ENCODE measurements at regions not wholly inside any gene's neighbourhood (a gene's known extent, or its start where the extent isn't known, plus 50 kb on each side); places are given as distances from the start of the nearest gene placed in this dataset.

GRCh38 chr10:44779511-44779910 is 131.6 kb upstream of the TMEM72 start:
- Mint-ChIP-seq H3K9me3 (no peaks in the 10 kb centered on the region), H3K4me1 (ENCODE audit: low read depth) (no peaks in the 10 kb centered on the region), H3K4me3 (no peak overlapping the region), H3K36me3 (ENCODE audit: insufficient read depth) (no peaks in the 10 kb centered on the region), H3K27me3 (ENCODE audit: low read depth) (peaks cover 9% of the 10 kb centered on the region)
- ATAC-seq (no peak), DNase-seq (no peak)

- DNase-seq (no peak), ATAC-seq (no peak)
- Mint-ChIP-seq H3K9me3 (no peaks in the 10 kb centered on the region), H3K36me3 (ENCODE audit: insufficient read depth) (no peaks in the 10 kb centered on the region), H3K27me3 (ENCODE audit: low read depth) (peaks cover 9% of the 10 kb centered on the region), H3K4me1 (ENCODE audit: low read depth) (no peaks in the 10 kb centered on the region), H3K4me3 (no peak overlapping the region)
Measured at GRCh38 chr10:44780426-44780825, 130.7 kb upstream of the TMEM72 start.

GRCh38 chr10:44781131-44781530 is 130.0 kb upstream of the TMEM72 start:
- H3K9me3 Mint-ChIP-seq = no peaks in the 10 kb centered on the region
- ATAC-seq = no peak
- DNase-seq = no peak

DNA sequence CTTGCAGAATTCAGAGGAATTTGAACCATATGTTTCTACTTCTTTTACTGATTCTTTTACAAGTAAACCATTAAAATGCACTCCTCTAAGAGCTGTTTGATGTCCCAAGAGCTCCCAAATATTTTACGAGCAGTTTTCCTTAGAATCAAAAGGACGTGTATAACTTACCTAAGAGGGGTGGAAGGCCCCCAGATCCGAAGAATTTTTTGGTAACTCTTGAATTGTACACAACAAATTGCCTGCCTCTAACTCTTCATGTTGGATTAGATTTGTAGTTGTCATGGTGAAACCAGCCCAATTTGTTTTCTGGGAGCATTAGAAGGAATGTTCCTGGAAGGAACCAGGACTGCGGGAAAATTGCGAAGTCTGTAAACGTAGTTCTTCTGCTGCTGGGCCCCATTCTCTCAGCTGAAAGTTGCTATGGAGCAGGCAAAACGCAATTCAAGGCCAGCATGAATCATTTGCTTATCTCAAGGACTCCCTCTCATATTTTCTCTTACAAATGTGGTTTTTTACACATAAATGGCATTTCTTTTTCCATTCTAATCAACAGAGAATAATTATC is 124.8 kb upstream of the TMEM72 start:
- no peaks in the 10 kb centered on the region for H3K4me1 Mint-ChIP-seq (ENCODE audit: low read depth)
- no peaks in the 10 kb centered on the region for H3K36me3 Mint-ChIP-seq (ENCODE audit: insufficient read depth)
- peaks cover 4% of the 10 kb centered on the region for H3K27me3 Mint-ChIP-seq (ENCODE audit: low read depth)
- no peak for DNase-seq
- no peak overlapping the region for H3K4me3 Mint-ChIP-seq
- ATAC-seq = no peak
- no peaks in the 10 kb centered on the region for H3K9me3 Mint-ChIP-seq

More at GRCh38 chr10:44781131-44781530, 130.0 kb upstream of the TMEM72 start:
- Mint-ChIP-seq H3K27me3 (ENCODE audit: low read depth) (peaks cover 6% of the 10 kb centered on the region), H3K4me3 (no peak overlapping the region), H3K36me3 (ENCODE audit: insufficient read depth) (no peaks in the 10 kb centered on the region), H3K4me1 (ENCODE audit: low read depth) (no peaks in the 10 kb centered on the region)

- no peaks in the 10 kb centered on the region for H3K9me3 Mint-ChIP-seq
- no peak for ATAC-seq
- H3K36me3 Mint-ChIP-seq (ENCODE audit: insufficient read depth) = no peaks in the 10 kb centered on the region
- no peak overlapping the region for H3K4me3 Mint-ChIP-seq
- H3K27me3 Mint-ChIP-seq (ENCODE audit: low read depth) = peaks cover 4% of the 10 kb centered on the region
- no peaks in the 10 kb centered on the region for H3K4me1 Mint-ChIP-seq (ENCODE audit: low read depth)
- no peak for DNase-seq
Measured at GRCh38 chr10:44787480-44788075, 123.6 kb upstream of the TMEM72 start.

GRCh38 chr10:44788147-44789129 is 122.7 kb upstream of the TMEM72 start:
- H3K4me3 Mint-ChIP-seq = no peak overlapping the region
- no peaks in the 10 kb centered on the region for H3K4me1 Mint-ChIP-seq (ENCODE audit: low read depth)
- peaks cover 4% of the 10 kb centered on the region for H3K27me3 Mint-ChIP-seq (ENCODE audit: low read depth)
- no peaks in the 10 kb centered on the region for H3K9me3 Mint-ChIP-seq
- no peak for ATAC-seq
- H3K36me3 Mint-ChIP-seq (ENCODE audit: insufficient read depth) = no peaks in the 10 kb centered on the region
- DNase-seq = no peak

DNA sequence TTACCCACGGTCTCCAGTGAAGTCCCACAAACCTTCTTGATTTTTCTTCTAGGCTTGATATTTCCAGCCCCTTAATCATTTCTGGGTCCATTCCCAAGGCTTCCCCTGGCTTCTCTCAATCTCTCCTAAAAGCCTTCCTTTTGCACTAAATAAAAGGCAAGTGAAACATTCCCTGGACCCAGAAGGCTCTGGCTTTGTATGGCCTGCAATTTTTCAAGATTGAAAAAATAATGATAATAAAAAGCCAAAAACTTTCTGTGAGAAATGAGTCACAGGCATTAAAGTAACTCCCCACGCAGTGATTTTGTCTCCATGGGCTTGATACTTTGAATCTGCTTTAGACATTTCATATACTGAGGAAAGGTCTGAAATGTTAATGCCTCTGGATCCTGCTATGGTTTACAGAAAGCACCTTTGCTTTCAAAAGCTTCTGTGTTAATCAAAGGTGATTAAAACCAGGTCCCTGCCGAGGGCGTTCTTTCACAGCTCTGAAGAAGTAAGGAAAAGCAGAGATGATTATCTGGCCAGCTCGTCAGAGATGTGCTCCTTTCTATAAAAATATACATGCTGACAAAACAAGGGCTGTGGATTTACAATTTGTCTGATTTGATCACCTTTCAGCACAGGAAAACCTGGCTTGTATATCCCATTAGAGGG is 118.9 kb upstream of the TMEM72 start:
- Mint-ChIP-seq H3K4me3 (no peak overlapping the region), H3K27me3 (ENCODE audit: low read depth) (peaks cover 8% of the 10 kb centered on the region), H3K9me3 (no peaks in the 10 kb centered on the region), H3K4me1 (ENCODE audit: low read depth) (no peaks in the 10 kb centered on the region), H3K36me3 (ENCODE audit: insufficient read depth) (no peaks in the 10 kb centered on the region)
- ATAC-seq = no peak
- DNase-seq = no peak

GRCh38 chr10:44799966-44800365 is 111.2 kb upstream of the TMEM72 start:
- no peak for ATAC-seq
- H3K36me3 Mint-ChIP-seq (ENCODE audit: insufficient read depth) = no peaks in the 10 kb centered on the region
- no peaks in the 10 kb centered on the region for H3K4me1 Mint-ChIP-seq (ENCODE audit: low read depth)
- DNase-seq = no peak
- H3K27me3 Mint-ChIP-seq (ENCODE audit: low read depth) = peaks cover 12% of the 10 kb centered on the region
- H3K4me3 Mint-ChIP-seq = no peak overlapping the region
- no peaks in the 10 kb centered on the region for H3K9me3 Mint-ChIP-seq

DNA sequence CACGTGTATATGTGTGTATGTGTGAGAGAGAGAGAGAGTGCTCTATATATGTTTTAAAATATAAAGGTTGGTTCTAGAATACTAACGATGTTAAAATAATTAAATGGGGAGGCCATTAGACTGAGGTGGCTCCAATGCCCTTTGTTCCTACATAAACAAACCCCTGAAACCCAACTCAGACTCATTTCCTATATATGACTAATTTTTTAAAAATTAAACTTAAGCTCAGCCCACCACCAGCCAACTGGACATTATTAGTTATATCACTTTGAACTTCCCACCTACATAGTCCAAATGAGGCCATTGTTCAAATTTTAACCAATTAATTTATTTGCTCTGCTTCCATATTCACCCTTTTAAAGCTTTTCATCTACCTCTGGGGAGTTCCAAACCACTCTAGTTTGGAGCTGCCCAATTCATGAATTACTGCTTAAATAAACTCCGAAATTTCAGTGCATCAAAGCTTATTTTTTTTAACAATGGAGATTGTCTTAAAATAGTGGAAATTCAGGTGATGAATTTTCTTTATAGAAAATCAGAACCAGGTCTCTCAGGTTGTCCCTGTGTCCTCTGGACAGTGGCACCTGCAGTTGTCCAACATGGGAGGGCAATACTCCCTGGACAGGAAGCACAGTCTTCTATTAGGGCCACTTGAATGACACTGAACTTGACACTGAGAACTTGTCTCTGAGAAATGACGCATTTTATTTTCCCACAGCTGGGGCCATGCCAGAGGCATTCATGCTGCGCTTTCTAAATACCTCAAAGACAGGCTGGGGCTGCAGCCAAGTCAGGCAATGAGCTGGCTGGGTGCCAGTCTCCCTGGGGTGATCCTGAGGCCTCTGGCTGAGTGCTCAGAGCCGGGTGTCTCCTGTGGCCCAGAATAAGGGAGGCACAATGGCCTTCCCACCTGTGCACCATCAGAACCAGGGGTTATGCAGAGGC is 109.5 kb upstream of the TMEM72 start:
- Mint-ChIP-seq H3K9me3 (no peaks in the 10 kb centered on the region), H3K4me3 (no peak overlapping the region), H3K36me3 (ENCODE audit: insufficient read depth) (no peaks in the 10 kb centered on the region), H3K27me3 (ENCODE audit: low read depth) (peaks cover 16% of the 10 kb centered on the region), H3K4me1 (ENCODE audit: low read depth) (no peaks in the 10 kb centered on the region)
- DNase-seq (no peak), ATAC-seq (no peak)

- no peaks in the 10 kb centered on the region for H3K9me3 Mint-ChIP-seq
Measured at GRCh38 chr10:44803862-44804261, 107.3 kb upstream of the TMEM72 start.

GRCh38 chr10:44804661-44805060 is 106.5 kb upstream of the TMEM72 start:
- ATAC-seq = no peak
- no peaks in the 10 kb centered on the region for H3K9me3 Mint-ChIP-seq
- H3K27me3 Mint-ChIP-seq (ENCODE audit: low read depth) = peaks cover 10% of the 10 kb centered on the region
- no peaks in the 10 kb centered on the region for H3K4me1 Mint-ChIP-seq (ENCODE audit: low read depth)
- no peak for DNase-seq
- no peak overlapping the region for H3K4me3 Mint-ChIP-seq
- H3K36me3 Mint-ChIP-seq (ENCODE audit: insufficient read depth) = no peaks in the 10 kb centered on the region

More at GRCh38 chr10:44803862-44804261, 107.3 kb upstream of the TMEM72 start:
- DNase-seq (no peak), ATAC-seq (no peak)
- no peaks in the 10 kb centered on the region for H3K36me3 Mint-ChIP-seq (ENCODE audit: insufficient read depth)
- H3K27me3 Mint-ChIP-seq (ENCODE audit: low read depth) = peaks cover 11% of the 10 kb centered on the region
- H3K4me1 Mint-ChIP-seq (ENCODE audit: low read depth) = no peaks in the 10 kb centered on the region
- H3K4me3 Mint-ChIP-seq = no peak overlapping the region

DNA sequence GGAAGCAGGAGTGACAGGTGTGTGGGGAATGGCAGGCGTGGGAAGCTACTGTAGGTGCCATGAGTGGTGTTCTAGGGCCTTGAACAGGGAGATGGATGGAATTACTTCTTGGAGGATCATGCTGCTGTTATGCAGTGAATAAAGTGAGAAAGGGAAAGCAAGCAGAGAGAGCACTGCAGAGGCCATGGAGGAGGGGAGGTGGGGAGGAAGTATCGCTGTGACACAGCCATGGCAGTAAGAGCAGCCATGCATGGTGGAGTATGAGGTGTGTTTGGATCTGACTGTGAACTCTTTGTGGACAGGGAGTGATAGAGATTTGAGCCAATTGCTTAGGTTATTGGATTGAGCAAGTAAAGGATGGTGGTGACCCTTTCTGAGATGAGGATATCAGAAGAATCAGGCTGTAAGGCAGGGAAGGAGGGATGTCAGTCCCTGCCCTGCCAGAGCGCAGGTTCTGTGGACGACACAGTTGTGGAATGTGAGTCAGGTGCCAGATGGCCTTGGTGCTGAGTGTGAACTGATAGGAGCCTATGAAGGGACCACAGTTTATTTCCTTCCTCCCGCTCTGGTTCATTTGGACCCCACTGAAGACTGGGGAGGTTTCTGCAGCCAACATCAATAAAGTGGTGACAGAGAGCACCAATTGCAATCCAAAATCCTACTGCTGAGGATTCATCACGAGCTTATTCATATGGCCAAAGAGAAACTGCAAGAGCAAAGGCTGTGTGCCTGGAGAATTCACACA is 105.5 kb upstream of the TMEM72 start:
- Mint-ChIP-seq H3K27me3 (ENCODE audit: low read depth) (peaks cover 10% of the 10 kb centered on the region), H3K4me1 (ENCODE audit: low read depth) (no peaks in the 10 kb centered on the region), H3K4me3 (no peak overlapping the region), H3K36me3 (ENCODE audit: insufficient read depth) (no peaks in the 10 kb centered on the region), H3K9me3 (no peaks in the 10 kb centered on the region)
- no peak for DNase-seq
- no peak for ATAC-seq

- ATAC-seq (no peak), DNase-seq (no peak)
- H3K36me3 Mint-ChIP-seq (ENCODE audit: insufficient read depth) = no peaks in the 10 kb centered on the region
- H3K4me1 Mint-ChIP-seq (ENCODE audit: low read depth) = no peaks in the 10 kb centered on the region
- H3K4me3 Mint-ChIP-seq = no peak overlapping the region
- H3K27me3 Mint-ChIP-seq (ENCODE audit: low read depth) = peaks cover 10% of the 10 kb centered on the region
- H3K9me3 Mint-ChIP-seq = no peaks in the 10 kb centered on the region
Measured at GRCh38 chr10:44806950-44807349, 104.2 kb upstream of the TMEM72 start.

Measured in activated T-cell treated with anti-CD3 and anti-CD28 coated beads, Interleukin-2, amount 50 U/mL, for 4 hours (primary cell).